Smooth muscle cell (in vitro differentiated cells): ENCODE measurements at regions not wholly inside any gene's neighbourhood (a gene's known extent, or its start where the extent isn't known, plus 50 kb on each side); places are given as distances from the start of the nearest gene placed in this dataset.

Experiments used
- DNase-seq: peaks from one replicate; lab custom pipeline; 2025; ENCODE audit not compliant: unreplicated experiment; lab: John Stamatoyannopoulos, UW
- H2AFZ ChIP-seq: fragments of 200-600 bp; sonication (generic); 2 replicates; pipeline ENCODE4 v1.6.0; 2016; ENCODE audit warnings: antibody characterized with exemption, low read depth, mild to moderate bottlenecking
- H3F3A ChIP-seq: fragments of 200-600 bp; sonication (generic); 2 replicates; pipeline ENCODE4 v1.6.0; 2017; ENCODE audit warnings: antibody characterized with exemption, low read depth
- H3K27ac ChIP-seq: fragments of 200-600 bp; sonication (generic); 2 replicates; pipeline ENCODE4 v1.5.1; 2016; ENCODE audit warnings: low read depth, mild to moderate bottlenecking
- H3K27me3 ChIP-seq: fragments of 200-600 bp; sonication (generic); 2 replicates; pipeline ENCODE4 v1.6.1; 2016; ENCODE audit warnings: low read depth, mild to moderate bottlenecking
- H3K36me3 ChIP-seq: fragments of 200-600 bp; sonication (generic); 2 replicates; pipeline ENCODE4 v1.5.1; 2016; ENCODE audit warnings: low read depth
- H3K4me1 ChIP-seq: fragments of 200-600 bp; sonication (generic); 2 replicates; pipeline ENCODE4 v1.5.1; 2016; ENCODE audit warnings: low read depth
- H3K4me2 ChIP-seq: fragments of 200-600 bp; sonication (generic); 2 replicates; pipeline ENCODE4 v1.6.0; 2016; ENCODE audit warnings: mild to moderate bottlenecking
- H3K4me3 ChIP-seq: fragments of 200-600 bp; sonication (generic); 2 replicates; pipeline ENCODE4 v1.5.1; 2016; ENCODE audit warnings: mild to moderate bottlenecking
- H3K79me2 ChIP-seq: fragments of 200-600 bp; sonication (generic); 2 replicates; pipeline ENCODE4 v1.6.0; 2016; ENCODE audit warnings: low read depth, mild to moderate bottlenecking
- H3K9ac ChIP-seq: fragments of 200-600 bp; sonication (generic); 2 replicates; pipeline ENCODE4 v1.6.0; 2016; ENCODE audit warnings: low read depth
- H3K9me3 ChIP-seq: fragments of 200-600 bp; sonication (generic); replicated peaks from 2 replicates; pipeline ENCODE4 v1.5.1; 2016; ENCODE audit warnings: low read depth
- H4K20me1 ChIP-seq: fragments of 200-600 bp; sonication (generic); 2 replicates; pipeline ENCODE4 v1.6.0; 2016; ENCODE audit warnings: low read depth
- CTCF ChIP-seq: fragments of 200-600 bp; sonication (generic); IDR thresholded peaks from 2 replicates; pipeline ENCODE4 v1.5.1; 2017; ENCODE audit warnings: borderline replicate concordance, mild to moderate bottlenecking, antibody characterized with exemption; ENCODE audit not compliant: insufficient read depth, poor library complexity, severe bottlenecking
- WGBS: methylation state at CpG from one replicate; pipeline ENCODE4 v1.1.7; 2016; ENCODE audit warnings: low lambda C conversion rate; 5-methylcytosine and 5-hydroxymethylcytosine counted together

GRCh38 chr2:52452201-52452600, 1315.4 kb upstream of the CHAC2 start:
- no peaks in the 10 kb centered on the region for H3K36me3 ChIP-seq
- no peaks in the 10 kb centered on the region for H3K9me3 ChIP-seq
- H2AFZ ChIP-seq: no peak overlapping the region
- TF ChIP-seq CTCF: no peak
- H3F3A ChIP-seq: no peaks in the 10 kb centered on the region
- no peak overlapping the region for H3K9ac ChIP-seq
- no peak for DNase-seq
- H3K4me3 ChIP-seq: no peak overlapping the region
- H4K20me1 ChIP-seq: no peaks in the 10 kb centered on the region
- H3K79me2 ChIP-seq: no peaks in the 10 kb centered on the region
- no peak overlapping the region for H3K27ac ChIP-seq
- 97% methylated on average over 4 of the region's 4 CpGs for WGBS
- H3K4me1 ChIP-seq: peaks cover 4% of the 10 kb centered on the region
- no peaks in the 10 kb centered on the region for H3K27me3 ChIP-seq
- no peak overlapping the region for H3K4me2 ChIP-seq

GRCh38 chr2:52445686-52446085, 1321.9 kb upstream of the CHAC2 start:
- Histone ChIP-seq H3K4me1 (no peaks in the 10 kb centered on the region), H3K27ac (no peak overlapping the region), H2AFZ (no peak overlapping the region), H3K79me2 (no peaks in the 10 kb centered on the region), H3K4me2 (no peak overlapping the region), H3K27me3 (no peaks in the 10 kb centered on the region), H3K9me3 (no peaks in the 10 kb centered on the region), H3F3A (no peaks in the 10 kb centered on the region), H3K36me3 (no peaks in the 10 kb centered on the region), H4K20me1 (no peaks in the 10 kb centered on the region), H3K9ac (no peak overlapping the region), H3K4me3 (no peak overlapping the region)
- no peak for DNase-seq
- TF ChIP-seq CTCF: no peak

GRCh38 chr2:52431352-52431760, 1336.2 kb upstream of the CHAC2 start:
- no peak overlapping the region for H3K4me3 ChIP-seq
- no peaks in the 10 kb centered on the region for H3F3A ChIP-seq
- no peaks in the 10 kb centered on the region for H3K9me3 ChIP-seq
- no peak for DNase-seq
- WGBS: 97% methylated on average over 12 of the region's 12 CpGs
- no peak for TF ChIP-seq CTCF
- H3K27ac ChIP-seq: no peak overlapping the region
- no peak overlapping the region for H3K9ac ChIP-seq
- H4K20me1 ChIP-seq: no peaks in the 10 kb centered on the region
- H3K27me3 ChIP-seq: no peaks in the 10 kb centered on the region
- H3K36me3 ChIP-seq: no peaks in the 10 kb centered on the region
- no peaks in the 10 kb centered on the region for H3K4me1 ChIP-seq
- no peak overlapping the region for H3K4me2 ChIP-seq
- H3K79me2 ChIP-seq: no peaks in the 10 kb centered on the region
- H2AFZ ChIP-seq: no peak overlapping the region

- H3K4me2 ChIP-seq: no peak overlapping the region
- no peak for DNase-seq
- no peaks in the 10 kb centered on the region for H3K9me3 ChIP-seq
- TF ChIP-seq CTCF: no peak
- no peaks in the 10 kb centered on the region for H3K27me3 ChIP-seq
- H3K36me3 ChIP-seq: no peaks in the 10 kb centered on the region
- H3K4me1 ChIP-seq: no peaks in the 10 kb centered on the region
- H3F3A ChIP-seq: no peaks in the 10 kb centered on the region
- WGBS: 80% methylated on average over 3 of the region's 3 CpGs
- H3K9ac ChIP-seq: no peak overlapping the region
- H3K27ac ChIP-seq: no peak overlapping the region
- no peak overlapping the region for H3K4me3 ChIP-seq
- no peaks in the 10 kb centered on the region for H3K79me2 ChIP-seq
- H4K20me1 ChIP-seq: no peaks in the 10 kb centered on the region
- H2AFZ ChIP-seq: no peak overlapping the region
These were observed 1337.9 kb upstream of the CHAC2 start for GRCh38 chr2:52429740-52430139.
